GM19023 (cell line): ENCODE measurements at regions not wholly inside any gene's neighbourhood (a gene's known extent, or its start where the extent isn't known, plus 50 kb on each side); places are given as distances from the start of the nearest gene placed in this dataset.

ENCODE experiments used
- ATAC-seq: cut with Tn5 transposase; IDR thresholded peaks from one replicate; pipeline ENCODE4 v1.9.1; 2021; ENCODE audit warnings: mild to moderate bottlenecking, moderate library complexity; ENCODE audit not compliant: unreplicated experiment

- no peak for ATAC-seq
These were observed 210.0 kb downstream of the KLHL4 start for GRCh38 chrX:87727620-87728019.

- no peak for ATAC-seq
These were observed 210.4 kb downstream of the KLHL4 start for GRCh38 chrX:87728024-87728423.

- no peak for ATAC-seq
These were observed 210.9 kb downstream of the KLHL4 start for GRCh38 chrX:87728459-87728858.

- no peak for ATAC-seq
These were observed 214.5 kb downstream of the KLHL4 start for GRCh38 chrX:87732133-87732532.

- no peak for ATAC-seq
These were observed 219.0 kb downstream of the KLHL4 start for GRCh38 chrX:87736576-87736975.

GRCh38 chrX:87744391-87744790 is 226.8 kb downstream of the KLHL4 start:
- ATAC-seq, result no peak

- no peak for ATAC-seq
These were observed 237.9 kb downstream of the KLHL4 start for GRCh38 chrX:87755493-87755892.

GRCh38 chrX:87788976-87789375 is 271.4 kb downstream of the KLHL4 start:
- ATAC-seq, result no peak

GRCh38 chrX:87798039-87798438 is 280.4 kb downstream of the KLHL4 start:
- no peak for ATAC-seq

- ATAC-seq, result no peak
These were observed 288.4 kb downstream of the KLHL4 start for GRCh38 chrX:87805829-87806490.

GRCh38 chrX:87808576-87809243 is 291.1 kb downstream of the KLHL4 start:
- no peak for ATAC-seq

- ATAC-seq, result no peak
These were observed 296.0 kb downstream of the KLHL4 start for GRCh38 chrX:87813566-87813965.

GRCh38 chrX:87846956-87847355 is 329.4 kb downstream of the KLHL4 start:
- ATAC-seq, result no peak

- no peak for ATAC-seq
These were observed 355.8 kb downstream of the KLHL4 start for GRCh38 chrX:87873347-87873941.

- ATAC-seq, result no peak
These were observed 356.4 kb downstream of the KLHL4 start for GRCh38 chrX:87874043-87874442.

- no peak for ATAC-seq
These were observed 361.3 kb downstream of the KLHL4 start for GRCh38 chrX:87878926-87879325.

- ATAC-seq, result no peak
These were observed 372.8 kb downstream of the KLHL4 start for GRCh38 chrX:87890437-87890836.

GRCh38 chrX:87895421-87895820 is 377.8 kb downstream of the KLHL4 start:
- ATAC-seq, result no peak

- no peak for ATAC-seq
These were observed 378.5 kb downstream of the KLHL4 start for GRCh38 chrX:87896057-87896456.

- ATAC-seq, result peak; percentile 83
These were observed 382.8 kb downstream of the KLHL4 start for GRCh38 chrX:87900320-87900908.

GRCh38 chrX:87901060-87901459 is 383.5 kb downstream of the KLHL4 start:
- no peak for ATAC-seq

- ATAC-seq, result no peak
These were observed 397.1 kb downstream of the KLHL4 start for GRCh38 chrX:87914726-87915125.
